ENCODE measurements at regions not wholly inside any gene's neighbourhood (a gene's known extent, or its start where the extent isn't known, plus 50 kb on each side); places are given as distances from the start of the nearest gene placed in this dataset.
"Not testable (repeated sequence)": the region's sequence is repeated elsewhere in the genome, so short reads cannot be mapped to it uniquely, and the experiment has no call there.

DNA sequence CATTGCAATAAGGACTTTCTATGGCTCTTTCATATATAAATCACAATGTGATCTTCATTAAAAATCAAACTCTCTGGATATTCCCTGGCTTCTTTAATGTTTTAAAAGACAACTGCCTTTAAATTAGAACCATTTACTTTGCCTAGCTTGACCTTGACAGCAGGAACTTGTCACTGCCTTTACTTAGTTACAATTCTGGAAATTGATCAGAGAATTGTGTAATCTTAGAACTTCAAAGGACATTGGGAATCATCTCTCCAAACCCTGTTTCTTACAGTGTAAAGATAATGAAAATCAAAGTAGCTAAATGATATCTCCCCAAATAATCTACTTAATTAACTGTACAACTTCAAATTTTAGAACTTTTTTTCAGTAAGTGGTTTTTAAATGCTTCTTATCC is 517.6 kb upstream of the CCDC179 start:
- DNase-seq = no peak

DNA sequence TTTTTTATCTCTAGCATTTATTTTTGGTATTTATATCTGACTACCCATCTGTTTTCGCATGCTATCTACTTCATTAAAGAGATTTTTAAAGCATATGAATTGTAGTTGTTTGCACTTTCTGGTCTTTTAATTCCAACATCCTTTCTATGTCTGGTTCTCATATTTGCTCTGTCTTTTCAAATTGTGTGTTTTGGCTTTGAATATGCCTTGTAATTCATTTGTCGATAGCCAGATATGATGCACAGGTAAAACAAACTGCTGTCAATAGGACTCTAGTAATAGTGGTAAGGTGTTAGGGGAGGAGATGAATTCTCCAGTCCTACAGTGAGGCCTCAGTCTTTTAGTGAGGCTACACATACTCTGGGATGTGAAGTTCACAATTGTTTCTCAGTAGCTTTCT is 530.8 kb upstream of the CCDC179 start:
- DNase-seq = no peak

DNA sequence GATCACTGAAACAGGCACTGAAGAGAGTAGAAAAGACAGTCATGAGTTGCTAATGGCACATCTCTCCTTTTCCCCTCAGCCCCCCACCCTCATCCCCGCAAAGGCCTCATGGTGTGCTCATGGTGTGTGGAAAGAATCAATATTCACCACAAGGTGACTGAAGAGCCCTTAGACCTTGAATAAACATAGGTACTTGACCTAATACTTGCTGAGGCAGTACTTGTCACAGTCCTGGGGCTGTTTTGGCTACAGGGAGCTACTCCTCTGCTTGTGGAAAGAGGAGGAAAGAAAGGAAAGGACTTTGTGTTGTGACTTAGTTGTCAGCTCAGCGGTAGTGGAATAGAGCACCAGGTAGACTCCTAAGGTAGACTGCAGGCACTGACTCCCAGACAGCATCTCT is 537.8 kb upstream of the CCDC179 start:
- DNase-seq = no peak

DNA sequence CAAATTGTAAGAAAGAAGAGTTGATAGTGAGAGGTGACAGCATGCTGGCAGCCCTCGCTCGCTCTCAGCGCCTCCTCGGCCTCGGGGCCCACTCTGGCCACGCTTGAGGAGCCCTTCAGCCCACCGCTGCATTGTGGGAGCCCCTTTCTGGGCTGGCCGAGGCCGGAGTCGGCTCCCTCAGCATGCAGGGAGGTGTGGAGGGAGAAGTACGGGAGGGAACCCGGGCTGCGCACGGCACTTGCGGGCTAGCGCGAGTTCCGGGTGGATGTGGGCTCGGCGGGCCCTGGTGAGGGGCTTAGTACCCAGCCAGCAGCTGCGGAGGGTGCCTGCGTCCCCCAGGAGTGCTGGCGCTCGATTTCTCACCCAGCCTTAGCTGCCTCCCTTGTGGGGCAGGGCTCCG is 539.7 kb upstream of the CCDC179 start:
- no peak for DNase-seq

DNA sequence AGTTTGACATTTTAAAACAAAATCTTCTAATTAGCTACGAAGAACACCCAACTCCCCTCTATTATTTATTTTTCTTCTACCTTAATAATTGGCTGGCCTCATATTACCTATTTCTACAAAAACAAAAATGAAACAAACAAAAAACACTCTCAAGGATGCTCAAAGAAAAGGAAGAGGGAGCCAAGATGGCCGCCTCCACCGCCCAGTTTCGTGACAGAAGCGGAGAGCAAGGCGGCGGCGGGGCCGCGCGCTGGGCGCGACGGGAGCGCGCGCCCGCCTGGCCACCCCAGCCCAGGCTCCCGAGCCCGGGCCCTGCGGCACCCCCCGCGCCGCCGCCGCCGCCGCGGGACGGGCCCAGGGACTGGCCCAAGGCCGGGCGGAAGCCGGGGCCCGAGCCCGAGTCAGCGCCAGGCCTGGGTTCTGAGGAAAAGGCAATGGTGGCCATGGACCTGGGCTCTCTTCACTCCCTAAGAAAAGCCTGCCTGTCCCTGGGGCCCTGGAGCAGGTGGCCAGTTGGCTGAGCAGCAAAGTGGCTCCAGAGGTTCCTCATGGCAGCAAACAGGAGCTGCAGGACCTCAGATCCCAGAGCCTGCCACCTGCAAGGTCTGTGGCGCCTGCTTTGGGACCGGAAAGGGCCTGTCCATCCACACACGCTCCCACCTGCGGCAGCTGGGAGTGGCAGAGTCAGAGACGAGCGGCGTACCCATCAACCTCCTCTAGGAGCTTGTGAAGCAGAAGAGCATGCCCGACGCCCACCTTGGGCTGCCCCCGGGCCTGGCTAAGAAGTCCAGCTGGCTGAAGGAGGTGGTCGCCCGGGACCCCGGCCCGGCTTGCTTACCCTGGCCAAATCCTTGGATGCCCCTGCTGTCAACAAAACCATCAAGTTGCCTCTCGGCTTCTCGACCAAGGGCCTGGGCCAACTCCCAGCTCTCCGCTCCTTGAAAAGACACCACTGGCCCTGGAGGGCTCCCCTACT is 543.2 kb upstream of the CCDC179 start:
- no peak for DNase-seq

DNA sequence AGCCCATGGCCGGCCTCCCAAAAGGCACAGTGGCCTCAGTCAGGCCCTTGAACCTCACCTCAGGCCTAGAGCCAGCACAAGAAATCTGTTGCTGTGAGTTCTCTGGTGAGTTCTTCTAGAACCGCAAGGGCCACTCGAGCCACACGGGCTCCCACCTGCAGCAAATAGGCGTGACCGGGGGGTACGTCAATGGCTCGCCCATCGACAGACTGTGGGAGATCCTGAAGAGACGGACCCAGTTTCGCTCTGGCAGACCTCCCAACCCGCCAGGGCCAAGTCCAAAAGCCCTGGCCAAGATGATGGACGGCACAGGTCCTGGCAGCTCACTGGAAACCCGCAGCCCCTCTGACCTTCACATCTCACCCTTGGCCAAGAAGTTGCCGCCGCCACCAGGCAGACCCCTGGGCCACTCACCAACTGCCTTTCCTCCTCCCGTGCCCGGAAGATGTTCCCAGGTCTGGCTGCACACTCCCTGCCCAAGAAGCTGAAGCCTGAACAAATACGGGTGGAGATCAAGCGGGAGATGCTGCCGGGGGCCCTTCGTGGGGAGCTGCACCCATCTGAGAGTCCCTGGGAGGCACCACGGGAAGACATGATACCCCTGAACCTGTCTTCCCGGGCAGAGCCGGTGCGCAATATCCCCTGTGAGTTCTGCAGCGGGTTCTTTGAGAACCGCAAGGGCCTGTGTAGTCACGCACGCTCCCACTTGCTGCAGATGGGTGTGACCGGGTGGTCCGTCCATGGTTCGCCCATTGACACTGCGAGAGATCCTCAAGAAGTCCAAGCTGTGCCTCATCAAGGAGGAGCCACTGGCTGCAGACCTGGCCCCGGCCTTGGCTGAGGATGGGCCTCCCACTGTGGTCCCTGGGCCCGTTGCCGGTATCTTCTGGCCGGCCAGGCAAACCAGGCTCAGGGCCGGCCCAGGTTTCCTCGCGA is 544.2 kb upstream of the CCDC179 start:
- DNase-seq = no peak

DNA sequence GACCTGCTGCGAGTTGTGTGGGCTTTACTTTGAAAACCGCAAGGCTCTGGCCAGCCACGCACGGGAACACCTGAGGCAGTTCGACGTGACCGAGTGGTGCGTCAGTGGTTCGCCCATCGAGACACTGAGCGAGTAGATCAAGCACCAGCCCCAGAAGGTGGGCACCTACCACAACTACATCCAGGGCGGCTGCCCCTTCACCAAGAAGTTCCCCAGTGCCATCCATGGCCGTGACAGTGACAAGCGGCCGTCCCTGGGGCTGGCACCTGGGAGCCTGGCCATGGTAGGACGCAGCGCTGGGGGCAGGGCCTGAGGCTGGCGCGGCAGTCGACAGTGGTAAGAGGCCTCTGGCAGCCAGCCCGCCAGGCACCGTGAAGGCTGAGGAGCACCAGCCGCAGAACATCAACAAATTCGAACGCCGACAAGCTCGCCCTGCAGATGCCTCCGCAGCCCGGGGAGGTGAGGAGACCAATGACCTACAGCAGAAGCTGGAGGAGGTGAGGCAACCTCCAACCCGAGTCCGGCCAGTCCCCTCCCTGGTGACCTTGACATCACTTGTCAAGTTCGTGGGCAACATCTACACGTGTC is 545.2 kb upstream of the CCDC179 start:
- no peak for DNase-seq

DNA sequence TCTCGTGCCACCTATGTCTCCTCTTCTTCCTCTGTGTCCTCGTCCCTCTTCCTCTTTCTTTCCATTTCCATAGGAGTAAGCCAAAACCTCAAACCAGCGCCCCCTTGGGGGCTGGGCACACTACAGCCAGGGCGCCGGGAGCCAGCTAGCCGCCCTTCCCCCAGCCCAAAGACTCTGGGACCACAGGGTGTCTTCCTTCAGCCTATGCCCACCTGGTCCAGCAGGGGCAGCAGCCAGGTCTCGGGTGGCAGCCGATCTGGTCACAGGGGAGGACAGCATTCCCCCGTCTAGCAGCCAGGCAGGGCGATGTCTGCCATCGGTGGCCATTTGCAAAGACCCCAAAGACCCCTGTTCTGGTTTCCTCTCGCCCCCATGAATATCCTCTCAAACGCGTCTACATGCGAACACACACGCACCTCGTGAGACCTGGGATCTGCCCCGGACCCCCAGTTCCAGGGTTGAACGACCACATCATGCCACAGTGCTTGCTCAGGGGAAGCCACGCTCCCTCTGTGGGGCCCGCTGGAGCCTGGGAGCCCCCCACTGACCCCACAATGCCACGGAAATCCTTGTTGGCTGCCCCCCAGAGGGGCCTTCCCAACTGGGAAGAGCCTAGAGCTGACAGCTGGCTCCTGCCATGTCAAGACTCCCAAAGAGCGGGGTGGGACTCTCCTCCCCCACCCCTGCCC is 546.0 kb upstream of the CCDC179 start:
- no peak for DNase-seq

DNA sequence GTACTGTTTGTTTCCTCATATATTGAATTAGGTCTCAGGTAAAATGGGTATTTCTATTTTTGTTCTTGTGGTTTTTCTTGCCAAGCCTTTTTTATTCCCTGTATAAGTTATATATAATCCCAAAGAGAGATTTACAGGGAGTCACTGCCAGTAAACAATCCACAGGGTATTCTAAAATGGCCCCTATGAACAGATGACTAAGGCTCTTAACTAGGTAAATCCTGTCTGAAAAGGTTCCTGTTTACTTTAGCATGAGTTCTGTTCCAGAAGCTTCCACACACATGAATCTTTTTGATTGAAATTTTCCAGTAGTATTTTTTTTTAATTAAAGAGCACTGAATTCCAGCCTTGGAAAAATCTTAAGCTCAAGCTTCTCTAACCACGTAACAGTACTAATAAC is 552.8 kb upstream of the CCDC179 start:
- DNase-seq = no peak

DNA sequence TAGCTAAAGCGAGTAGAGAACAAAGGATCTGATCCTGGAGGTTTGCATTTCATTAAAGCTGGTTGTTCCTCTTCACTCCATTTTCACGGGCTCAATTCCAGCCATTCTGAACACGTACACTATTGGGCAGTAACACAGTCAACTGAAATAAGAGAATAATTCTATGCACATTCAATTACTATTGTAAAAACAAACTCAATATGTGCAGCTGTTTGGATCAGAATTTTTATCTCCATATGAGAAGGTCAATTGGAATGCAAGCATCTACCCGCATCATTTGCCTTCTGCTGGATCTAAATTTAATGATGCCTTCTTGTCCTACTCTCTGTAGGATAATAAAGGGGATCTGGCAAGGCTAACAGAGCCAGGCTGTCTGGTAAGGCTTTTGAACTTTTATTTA is 562.8 kb upstream of the CCDC179 start:
- DNase-seq = no peak

DNA sequence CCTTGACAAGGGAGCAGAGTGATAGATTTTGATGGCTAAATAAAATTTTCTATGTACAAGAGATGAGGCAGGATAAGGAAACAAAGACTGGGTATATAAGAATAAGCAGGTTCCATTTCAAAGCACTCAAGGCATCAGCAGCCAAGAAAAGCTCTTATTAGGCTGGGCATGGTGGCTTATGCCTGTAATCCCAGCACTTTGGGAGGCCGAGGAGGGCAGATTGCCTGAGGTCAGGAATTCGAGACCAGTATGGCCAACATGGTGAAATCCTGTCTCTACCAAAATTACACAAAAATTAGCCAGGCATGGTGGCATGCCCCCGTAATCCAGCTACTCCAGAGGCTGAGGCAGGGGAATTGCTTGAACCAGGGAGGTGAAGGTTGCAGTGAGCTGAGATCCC is 563.4 kb upstream of the CCDC179 start:
- no peak for DNase-seq

DNA sequence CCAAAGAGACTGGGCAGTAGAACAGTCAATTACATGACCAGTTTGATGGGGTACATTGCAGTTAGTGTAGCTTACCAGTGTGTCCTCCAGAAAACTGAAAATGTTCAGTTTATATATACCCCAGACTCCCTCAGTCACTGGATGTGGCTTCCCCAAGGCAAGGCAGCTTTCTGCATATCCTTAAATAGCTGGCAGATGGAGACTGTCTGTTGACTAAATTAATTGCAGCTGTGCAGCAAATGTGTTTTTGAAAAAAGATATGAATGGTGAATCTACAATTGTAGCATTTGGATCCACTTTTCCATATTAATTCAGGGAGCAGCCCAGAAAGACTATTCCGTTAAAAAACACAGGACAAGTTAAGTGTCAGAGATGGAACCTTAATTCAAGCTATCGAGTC is 565.1 kb upstream of the CCDC179 start:
- DNase-seq = no peak

DNA sequence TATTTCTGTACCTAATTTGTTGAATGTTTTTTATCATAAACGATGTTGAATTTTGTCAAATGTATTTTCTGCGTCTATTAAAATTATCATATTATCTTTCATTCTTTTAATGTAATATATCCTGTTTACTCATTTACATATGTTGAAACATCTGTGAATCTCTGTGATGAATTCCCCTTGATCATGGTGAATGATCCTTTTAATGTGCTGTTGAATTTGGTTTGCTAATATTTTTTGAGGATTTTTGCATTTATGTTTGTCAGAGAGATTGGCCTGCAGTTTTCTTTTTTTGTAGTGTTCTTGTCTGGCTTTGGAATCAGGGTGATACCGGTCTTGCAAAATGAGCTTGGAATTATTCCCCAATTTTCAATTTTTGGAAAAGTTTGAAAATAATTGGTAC is 569.3 kb upstream of the CCDC179 start:
- no peak for DNase-seq

DNA sequence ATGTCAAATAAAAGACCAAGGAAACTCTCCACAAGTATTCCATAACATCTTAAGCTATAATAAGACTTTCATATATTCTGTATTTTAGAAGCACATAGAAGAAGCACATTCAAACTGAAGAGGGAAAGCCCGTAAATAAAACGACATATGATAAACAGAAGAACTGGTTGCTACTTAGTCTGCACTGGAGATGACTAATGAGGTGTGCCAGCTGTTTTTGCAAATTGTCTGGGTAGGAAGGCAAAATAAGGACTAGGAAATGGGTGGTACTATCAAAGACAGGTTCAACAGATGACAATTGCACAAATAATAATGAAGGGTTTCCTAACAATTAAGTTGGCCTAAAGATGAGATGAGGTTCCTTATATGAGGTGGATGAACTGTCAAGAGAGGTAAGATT is 593.2 kb upstream of the CCDC179 start:
- DNase-seq = no peak

DNA sequence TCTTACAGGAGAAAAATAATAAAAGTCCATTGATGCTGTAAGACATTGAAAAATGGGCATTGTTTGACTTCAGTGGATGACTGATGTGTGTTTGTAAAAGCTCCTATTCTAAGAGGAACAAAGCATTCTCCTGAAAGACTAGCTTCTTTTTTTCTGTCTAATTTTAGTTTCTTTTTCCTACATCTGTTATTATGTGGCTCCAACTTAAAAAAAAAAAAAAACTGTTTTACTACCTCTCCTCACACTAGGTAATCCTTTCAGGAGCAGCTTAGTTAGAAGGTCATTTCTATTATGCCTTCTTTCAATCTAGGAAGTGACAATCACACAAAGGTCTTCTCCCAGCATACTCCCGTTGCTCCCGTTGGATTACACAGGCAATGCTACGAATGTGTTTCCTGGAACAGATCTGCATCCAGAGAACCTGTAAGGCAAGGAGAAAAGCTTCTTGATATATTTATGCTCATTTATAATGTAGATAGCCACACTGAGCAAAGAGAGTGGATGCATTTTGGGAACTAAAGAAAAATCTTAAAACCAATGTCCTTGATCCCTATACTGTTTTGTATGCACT is 595.1 kb upstream of the CCDC179 start:
- DNase-seq = no peak

DNA sequence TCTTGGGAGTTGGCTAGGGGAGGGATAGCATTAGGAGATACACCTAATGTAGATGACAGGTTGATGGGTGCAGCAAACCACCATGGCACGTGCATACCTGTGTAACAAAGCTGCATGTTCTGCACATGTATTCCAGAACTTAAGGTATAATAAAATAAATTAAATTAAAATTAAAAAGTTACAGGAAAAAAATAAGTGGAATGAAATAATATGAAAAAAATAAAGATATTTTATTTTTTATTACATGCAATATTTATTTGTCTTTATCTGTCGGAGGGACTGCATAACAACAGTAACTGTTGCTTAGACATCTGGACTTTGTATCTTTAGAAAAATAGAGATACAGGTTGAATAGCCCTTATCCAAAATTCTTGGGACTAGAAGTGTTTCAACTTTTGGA is 597.4 kb upstream of the CCDC179 start:
- DNase-seq = no peak

DNA sequence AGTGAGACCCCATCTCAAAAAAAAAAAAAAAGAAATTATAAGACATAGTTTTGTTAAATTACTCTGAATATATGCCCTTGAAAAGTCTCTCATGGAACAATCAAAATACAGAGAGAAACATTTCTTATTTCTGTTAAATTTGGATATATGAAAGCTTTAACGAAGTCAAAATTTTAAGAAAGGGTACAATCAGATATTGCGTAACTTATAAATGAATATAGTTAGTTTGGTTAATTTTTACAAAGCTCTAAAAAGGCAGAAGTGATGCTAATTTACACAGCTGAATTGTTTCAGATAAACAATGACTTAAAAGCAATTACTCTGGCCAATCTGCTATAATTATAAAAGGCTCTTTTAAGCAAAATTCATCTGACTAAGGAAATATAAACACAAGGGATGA is 611.6 kb upstream of the CCDC179 start:
- no peak for DNase-seq

DNA sequence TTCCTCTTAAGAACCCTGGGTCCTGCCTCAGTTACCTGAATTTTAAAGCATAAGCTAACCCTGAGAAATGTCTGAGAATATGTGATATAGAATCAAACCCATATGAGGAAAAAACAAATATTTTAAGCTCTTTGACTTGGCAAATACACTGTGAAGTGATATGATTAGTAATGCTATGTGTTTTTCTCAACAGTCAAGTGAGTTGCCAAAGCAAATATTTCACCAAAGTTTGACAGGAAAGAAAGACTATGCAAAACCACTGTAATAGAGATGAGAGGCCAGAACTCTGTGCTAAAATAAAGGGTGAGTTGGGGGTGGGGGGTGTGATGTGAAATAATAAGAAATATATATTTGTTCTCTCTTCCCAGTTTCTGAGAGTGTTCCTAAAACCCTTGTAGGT is 613.5 kb upstream of the CCDC179 start:
- no peak for DNase-seq

DNA sequence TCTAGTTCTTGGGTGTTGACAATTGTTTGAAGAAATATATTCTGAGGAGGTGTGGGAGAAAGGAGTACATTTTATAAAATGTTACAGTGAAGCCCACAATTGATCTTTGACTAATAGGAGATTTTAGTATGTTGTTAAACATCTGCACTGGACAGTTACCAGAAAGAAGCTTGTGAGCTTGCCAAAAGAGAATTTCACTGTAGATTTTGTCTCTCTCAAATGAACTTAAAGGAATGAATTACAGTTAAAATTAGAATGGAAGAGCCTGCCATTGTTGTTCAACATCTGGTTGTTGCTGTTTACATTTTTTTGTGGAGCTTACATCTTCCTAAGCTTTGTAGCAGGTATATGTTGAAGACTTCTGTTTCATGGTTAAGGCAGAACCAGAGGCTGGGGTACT is 620.5 kb upstream of the CCDC179 start:
- no peak for DNase-seq

DNA sequence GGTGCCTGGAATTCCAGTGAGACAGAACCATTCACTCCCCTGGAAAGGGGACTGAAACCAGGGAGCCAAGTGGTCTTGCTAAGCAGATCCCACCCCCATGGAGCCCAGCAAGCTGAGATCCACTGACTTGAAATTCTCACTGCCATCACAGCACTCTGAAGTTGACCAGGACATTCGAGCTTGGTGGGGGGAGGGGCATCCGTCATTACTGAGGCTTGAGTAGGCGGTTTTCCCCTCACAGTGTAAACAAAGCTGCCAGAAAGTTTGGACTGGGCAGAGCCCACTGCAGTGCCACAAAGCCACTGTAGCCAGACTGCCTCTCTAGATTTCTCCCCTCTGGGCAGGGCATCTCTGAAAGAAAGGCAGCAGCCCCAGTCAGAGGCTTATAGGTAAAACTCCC is 623.9 kb upstream of the CCDC179 start:
- not testable (repeated sequence) for DNase-seq

DNA sequence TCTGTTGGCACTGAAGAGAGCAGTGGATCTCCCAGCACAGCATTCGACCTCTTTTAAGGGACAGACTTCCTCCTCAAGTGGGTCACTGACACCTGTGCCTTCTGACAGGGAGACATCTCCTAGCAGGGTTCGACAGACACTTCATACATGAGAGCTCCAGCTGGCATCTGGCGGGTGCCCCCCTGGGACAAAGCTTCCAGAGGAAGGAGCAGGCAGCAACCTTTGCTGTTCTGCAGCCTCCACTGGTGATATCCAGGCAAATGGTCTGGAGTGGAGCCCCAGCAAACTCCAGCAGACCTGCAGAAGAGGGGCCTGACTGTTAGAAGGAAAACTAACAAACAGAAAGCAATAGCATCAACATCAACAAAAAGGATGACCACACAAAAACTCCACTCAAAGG is 624.3 kb upstream of the CCDC179 start:
- not testable (repeated sequence) for DNase-seq

DNA sequence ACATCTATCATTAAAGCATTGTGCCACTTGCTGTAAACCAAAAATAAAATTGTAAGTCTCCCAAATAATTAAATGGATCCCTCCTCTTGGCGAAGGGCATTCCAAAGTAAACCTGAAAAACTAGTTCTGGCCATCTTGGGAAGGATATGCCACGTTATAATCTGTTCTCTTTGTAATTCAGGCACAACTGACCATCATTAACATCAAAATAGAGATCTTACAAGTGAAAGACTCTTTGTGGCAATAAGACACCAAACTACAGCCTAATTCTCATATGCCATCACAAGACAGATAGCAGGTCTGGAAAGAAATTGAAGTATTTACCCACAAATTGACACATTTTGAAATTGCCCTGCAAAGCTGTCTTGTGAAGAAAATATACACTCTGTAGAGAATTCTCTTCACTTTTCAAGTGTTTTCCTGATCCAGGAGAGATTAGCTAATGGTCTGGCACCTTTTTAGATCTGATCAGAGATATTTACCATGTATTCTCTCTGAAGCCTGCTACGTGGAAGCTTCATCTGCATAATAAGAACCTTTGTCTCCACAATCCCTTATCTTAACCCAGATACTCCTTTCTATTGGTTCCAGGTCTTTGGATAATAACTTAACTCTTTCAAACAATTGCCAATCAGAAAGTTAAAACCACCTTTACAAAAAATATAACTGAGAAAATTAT is 630.4 kb upstream of the CCDC179 start:
- DNase-seq = no peak
